ENCODE measurements at regions not wholly inside any gene's neighbourhood (a gene's known extent, or its start where the extent isn't known, plus 50 kb on each side); places are given as distances from the start of the nearest gene placed in this dataset.

DNA sequence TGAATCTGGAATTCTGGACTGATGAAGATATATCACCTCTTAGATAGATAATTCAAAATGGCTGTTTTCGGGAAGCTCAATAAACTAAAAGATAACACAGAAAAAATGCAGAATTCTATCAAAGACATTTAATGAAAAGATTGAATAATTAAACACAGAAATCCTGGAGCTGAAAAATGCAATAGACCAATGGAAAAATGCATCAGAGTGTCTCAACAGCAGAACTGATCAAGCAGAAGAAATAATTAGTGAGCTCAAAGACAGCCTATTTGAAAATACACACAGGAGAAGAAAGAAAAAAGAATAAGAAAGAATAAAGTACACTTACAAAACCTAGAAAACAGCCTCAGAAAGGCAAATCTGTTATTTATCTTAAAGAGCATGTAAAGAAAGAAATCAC lies 356.4 kb upstream of the B3GAT1 start:
- TF ChIP-seq POLR2AphosphoS5 (IDR thresholded peaks at IDR 0.05; ENCODE audit: low read depth, low read length) (no peak), CTCF (IDR thresholded peaks at IDR 0.05) (no peak), TCF7L2 (IDR thresholded peaks at IDR 0.05; ENCODE audit: low read depth, low read length) (no peak), SIN3A (IDR thresholded peaks at IDR 0.05; ENCODE audit: borderline replicate concordance, insufficient read depth, low read depth, low read length) (no peak), REST (IDR thresholded peaks at IDR 0.05; ENCODE audit: insufficient read depth in 1 of 2, low read depth in 2 of 2, low read length in 1 of 2) (no peak)
- in situ Hi-C loops (cut with HindIII; ENCODE audit: low pct_unique_long_range_greater_than_20kb, low sequenced_read_pairs) (no loop called here), intact Hi-C loops (cut with micrococcal nuclease; ENCODE audit: unreplicated experiment) (no loop called here)
- no peaks in the 10 kb centered on the region for H3K4me1 ChIP-seq (ENCODE audit: control insufficient read depth, insufficient read depth, low read length)
- H3K27me3 ChIP-seq (ENCODE audit: control insufficient read depth, insufficient read depth, low read length), result peaks cover 12% of the 10 kb centered on the region; the same call in 1 of the 2 replicates
- ChIA-PET POLR2A (no interaction called here), CTCF (no interaction called here)
- DNase-seq (ENCODE audit: low read depth, low spot score) (no peak), ATAC-seq (no peak)
- no peaks in the 10 kb centered on the region for H3K36me3 ChIP-seq (ENCODE audit: control insufficient read depth, insufficient read depth, low read length)
- no peak overlapping the region for H3K27ac ChIP-seq (ENCODE audit: low read length)
- H3K9me3 ChIP-seq (ENCODE audit: control insufficient read depth, insufficient read depth, low read depth, low read length), result no peaks in the 10 kb centered on the region; the same call in 1 of the 2 replicates
- H3K4me3 ChIP-seq (ENCODE audit: low read depth in 2 of 2, low read length in 2 of 2), result no peak overlapping the region
- no TSS peak for BruUV-seq (replicated peaks)

GRCh38 chr11:134765565-134765964 lies 353.5 kb upstream of the B3GAT1 start:
- Histone ChIP-seq H3K27ac (ENCODE audit: low read length) (no peak overlapping the region), H3K4me3 (ENCODE audit: low read depth in 2 of 2, low read length in 2 of 2) (no peak overlapping the region), H3K9me3 (ENCODE audit: control insufficient read depth, insufficient read depth, low read depth, low read length) (no peaks in the 10 kb centered on the region; the same call in 1 of the 2 replicates), H3K4me1 (ENCODE audit: control insufficient read depth, insufficient read depth, low read length) (no peaks in the 10 kb centered on the region), H3K27me3 (ENCODE audit: control insufficient read depth, insufficient read depth, low read length) (peaks cover 12% of the 10 kb centered on the region; the same call in 1 of the 2 replicates), H3K36me3 (ENCODE audit: control insufficient read depth, insufficient read depth, low read length) (no peaks in the 10 kb centered on the region)
- ChIA-PET CTCF (no interaction called here), POLR2A (no interaction called here)
- in situ Hi-C loops (cut with HindIII; ENCODE audit: low pct_unique_long_range_greater_than_20kb, low sequenced_read_pairs) (no loop called here), intact Hi-C loops (cut with micrococcal nuclease; ENCODE audit: unreplicated experiment) (no loop called here)
- ATAC-seq, result no peak
- DNase-seq (ENCODE audit: low read depth, low spot score), result no peak
- BruUV-seq (replicated peaks), result no TSS peak
- TF ChIP-seq TCF7L2 (IDR thresholded peaks at IDR 0.05; ENCODE audit: low read depth, low read length), result no peak
- TF ChIP-seq CTCF (IDR thresholded peaks at IDR 0.05), result no peak
- no peak for TF ChIP-seq POLR2AphosphoS5 (IDR thresholded peaks at IDR 0.05; ENCODE audit: low read depth, low read length)
- TF ChIP-seq SIN3A (IDR thresholded peaks at IDR 0.05; ENCODE audit: borderline replicate concordance, insufficient read depth, low read depth, low read length), result no peak
- no peak for TF ChIP-seq REST (IDR thresholded peaks at IDR 0.05; ENCODE audit: insufficient read depth in 1 of 2, low read depth in 2 of 2, low read length in 1 of 2)

All from Panc1 (cell line).